UCSD-AML1 (cell line): ENCODE measurements at regions not wholly inside any gene's neighbourhood (a gene's known extent, or its start where the extent isn't known, plus 50 kb on each side); places are given as distances from the start of the nearest gene placed in this dataset.

Experiments used
- DNase-seq: peaks from one replicate; lab custom pipeline; 2025; ENCODE audit not compliant: unreplicated experiment; lab: John Stamatoyannopoulos, UW

- no peak for DNase-seq
These were observed 59.7 kb upstream of the IL15 start for GRCh38 chr4:141576585-141577110.

- DNase-seq: no peak
These were observed 57.9 kb upstream of the IL15 start for GRCh38 chr4:141578451-141578850.

- DNase-seq: no peak
These were observed 55.9 kb upstream of the IL15 start for GRCh38 chr4:141580523-141580922.
